Liver (tissue), 3 donors: ENCODE measurements at regions not wholly inside any gene's neighbourhood (a gene's known extent, or its start where the extent isn't known, plus 50 kb on each side); places are given as distances from the start of the nearest gene placed in this dataset.

ENCODE experiments used
- EGR1 ChIP-seq, 2 donors: IDR thresholded peaks; 2 replicates each; pipeline ENCODE4 v1.6.1; 2016 to 2018; ENCODE audit warnings: antibody characterized with exemption in 2 of 2, low read depth in 2 of 2
- FOXA1 ChIP-seq: IDR thresholded peaks from 2 replicates; pipeline ENCODE4 v1.6.1; 2016; ENCODE audit warnings: antibody characterized with exemption
- HNF4G ChIP-seq: IDR thresholded peaks from 2 replicates; pipeline ENCODE4 v1.6.1; 2016; ENCODE audit warnings: antibody characterized with exemption
- JUND ChIP-seq, 2 donors: IDR thresholded peaks; 2 replicates each; pipeline ENCODE4 v1.6.1; 2016; ENCODE audit warnings: antibody characterized with exemption in 2 of 2
- RAD21 ChIP-seq, 2 donors: IDR thresholded peaks; 2 replicates each; pipeline ENCODE4 v1.6.1; 2016; ENCODE audit warnings: antibody characterized with exemption in 2 of 2, mild to moderate bottlenecking in 2 of 2
- TAF1 ChIP-seq: conservative IDR thresholded peaks from 2 replicates; pipeline ENCODE4 v1.6.1; 2016; ENCODE audit warnings: antibody characterized with exemption, mild to moderate bottlenecking
- YY1 ChIP-seq: IDR thresholded peaks from 2 replicates; pipeline ENCODE4 v1.6.1; 2016; ENCODE audit warnings: antibody characterized with exemption, mild to moderate bottlenecking
- TF ChIP-seq, protein P1 (sequence below): fragments of 150-350 bp; IDR thresholded peaks from 2 replicates; pipeline ENCODE4 v1.5.1; 2017; ENCODE audit warnings: improper control_type of control experiment, low read depth, low read length; ENCODE audit not compliant: missing input control
- TF ChIP-seq, protein P2 (sequence below): IDR thresholded peaks from 2 replicates; pipeline ENCODE4 v1.6.1; 2016; ENCODE audit warnings: antibody characterized with exemption
- donor health status: healthy.
- donor health status: healthy.

GRCh38 chr4:146022541-146022940 is 83.9 kb upstream of the ZNF827 start:
- TF ChIP-seq, protein P1, sequence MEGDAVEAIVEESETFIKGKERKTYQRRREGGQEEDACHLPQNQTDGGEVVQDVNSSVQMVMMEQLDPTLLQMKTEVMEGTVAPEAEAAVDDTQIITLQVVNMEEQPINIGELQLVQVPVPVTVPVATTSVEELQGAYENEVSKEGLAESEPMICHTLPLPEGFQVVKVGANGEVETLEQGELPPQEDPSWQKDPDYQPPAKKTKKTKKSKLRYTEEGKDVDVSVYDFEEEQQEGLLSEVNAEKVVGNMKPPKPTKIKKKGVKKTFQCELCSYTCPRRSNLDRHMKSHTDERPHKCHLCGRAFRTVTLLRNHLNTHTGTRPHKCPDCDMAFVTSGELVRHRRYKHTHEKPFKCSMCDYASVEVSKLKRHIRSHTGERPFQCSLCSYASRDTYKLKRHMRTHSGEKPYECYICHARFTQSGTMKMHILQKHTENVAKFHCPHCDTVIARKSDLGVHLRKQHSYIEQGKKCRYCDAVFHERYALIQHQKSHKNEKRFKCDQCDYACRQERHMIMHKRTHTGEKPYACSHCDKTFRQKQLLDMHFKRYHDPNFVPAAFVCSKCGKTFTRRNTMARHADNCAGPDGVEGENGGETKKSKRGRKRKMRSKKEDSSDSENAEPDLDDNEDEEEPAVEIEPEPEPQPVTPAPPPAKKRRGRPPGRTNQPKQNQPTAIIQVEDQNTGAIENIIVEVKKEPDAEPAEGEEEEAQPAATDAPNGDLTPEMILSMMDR = no peak
- TF ChIP-seq YY1 = no peak
- TF ChIP-seq JUND (IDR thresholded peaks at IDR 0.05) = no peak
- TF ChIP-seq RAD21 (IDR thresholded peaks at IDR 0.05) = no peak
- TF ChIP-seq, protein P2, sequence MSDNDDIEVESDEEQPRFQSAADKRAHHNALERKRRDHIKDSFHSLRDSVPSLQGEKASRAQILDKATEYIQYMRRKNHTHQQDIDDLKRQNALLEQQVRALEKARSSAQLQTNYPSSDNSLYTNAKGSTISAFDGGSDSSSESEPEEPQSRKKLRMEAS = no peak
- TF ChIP-seq TAF1 = no peak
- TF ChIP-seq HNF4G = no peak
- no peak for TF ChIP-seq FOXA1
- TF ChIP-seq EGR1 (IDR thresholded peaks at IDR 0.05; ENCODE audit: low read depth in 2 of 2) = no peak
